ENCODE measurements at regions not wholly inside any gene's neighbourhood (a gene's known extent, or its start where the extent isn't known, plus 50 kb on each side); places are given as distances from the start of the nearest gene placed in this dataset.

DNA sequence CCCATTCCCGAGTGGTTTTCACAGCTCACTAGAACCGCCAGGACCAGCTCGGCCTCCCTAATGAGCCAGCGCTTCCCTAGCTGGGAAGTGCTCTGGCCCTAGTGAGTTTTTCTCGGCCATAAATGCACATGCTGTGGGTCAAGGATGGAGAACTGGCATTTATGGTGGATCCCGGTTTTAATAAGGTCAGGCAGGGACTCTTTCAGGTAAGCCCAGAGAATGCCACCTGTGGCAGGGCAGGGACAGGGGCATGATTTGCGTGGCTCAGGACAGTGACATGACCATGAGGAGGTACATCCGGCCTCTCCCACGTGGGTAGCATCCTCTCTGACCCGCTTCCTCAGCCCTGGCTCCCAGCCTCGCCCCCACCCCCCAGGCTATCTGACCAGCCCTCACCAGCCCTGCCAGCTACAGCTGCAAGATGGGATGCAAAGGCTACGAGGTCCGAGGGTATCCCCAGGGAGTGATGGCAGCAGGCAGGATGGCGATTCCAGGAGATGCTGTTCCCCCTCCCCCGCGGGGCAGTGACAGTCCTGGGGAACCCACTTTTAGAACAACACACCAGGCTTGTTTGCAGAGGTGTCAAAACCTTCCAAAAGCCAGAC, 60.3 kb upstream of the ADAMTS2 start:
- TF ChIP-seq, protein P1, sequence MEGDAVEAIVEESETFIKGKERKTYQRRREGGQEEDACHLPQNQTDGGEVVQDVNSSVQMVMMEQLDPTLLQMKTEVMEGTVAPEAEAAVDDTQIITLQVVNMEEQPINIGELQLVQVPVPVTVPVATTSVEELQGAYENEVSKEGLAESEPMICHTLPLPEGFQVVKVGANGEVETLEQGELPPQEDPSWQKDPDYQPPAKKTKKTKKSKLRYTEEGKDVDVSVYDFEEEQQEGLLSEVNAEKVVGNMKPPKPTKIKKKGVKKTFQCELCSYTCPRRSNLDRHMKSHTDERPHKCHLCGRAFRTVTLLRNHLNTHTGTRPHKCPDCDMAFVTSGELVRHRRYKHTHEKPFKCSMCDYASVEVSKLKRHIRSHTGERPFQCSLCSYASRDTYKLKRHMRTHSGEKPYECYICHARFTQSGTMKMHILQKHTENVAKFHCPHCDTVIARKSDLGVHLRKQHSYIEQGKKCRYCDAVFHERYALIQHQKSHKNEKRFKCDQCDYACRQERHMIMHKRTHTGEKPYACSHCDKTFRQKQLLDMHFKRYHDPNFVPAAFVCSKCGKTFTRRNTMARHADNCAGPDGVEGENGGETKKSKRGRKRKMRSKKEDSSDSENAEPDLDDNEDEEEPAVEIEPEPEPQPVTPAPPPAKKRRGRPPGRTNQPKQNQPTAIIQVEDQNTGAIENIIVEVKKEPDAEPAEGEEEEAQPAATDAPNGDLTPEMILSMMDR (IDR thresholded peaks at IDR 0.05), result no peak
- TF ChIP-seq POLR2A (IDR thresholded peaks at IDR 0.05), result no peak

Data from adrenal gland (tissue), 5 donors.